Activated CD8-positive, alpha-beta memory T cell treated with anti-CD3 and anti-CD28 coated beads, Interleukin-2, amount 10 ng/mL, durations not matched to agents 7 days and 5 days (primary cell): ENCODE measurements at regions not wholly inside any gene's neighbourhood (a gene's known extent, or its start where the extent isn't known, plus 50 kb on each side); places are given as distances from the start of the nearest gene placed in this dataset.

Experiments
- ATAC-seq: fragments of 150-1000 bp; cut with Tn5 transposase; one replicate; pipeline ENCODE4 v1.10.0; 2021; ENCODE audit warnings: moderate library complexity
- CTCF ChIA-PET: fragments of 350-600 bp; sonication (Branson Sonifier 250); formaldehyde crosslinking; loops from one replicate; lab custom pipeline; 2021; ENCODE audit warnings: antibody characterized with exemption; lab: Charles Lee
- DNase-seq: peaks from one replicate; pipeline ENCODE4 v3.0.0-alpha.2; 2020
- H3K27ac Mint-ChIP-seq: one replicate; pipeline ENCODE4 v1.8.0; 2021; ENCODE audit warnings: mild to moderate bottlenecking, mixed read lengths
- H3K27me3 Mint-ChIP-seq: one replicate; pipeline ENCODE4 v1.8.0; 2021; ENCODE audit warnings: mixed read lengths
- H3K36me3 Mint-ChIP-seq: one replicate; pipeline ENCODE4 v1.8.0; 2021; ENCODE audit warnings: mild to moderate bottlenecking, mixed read lengths
- H3K4me1 Mint-ChIP-seq: one replicate; pipeline ENCODE4 v1.8.0; 2021; ENCODE audit warnings: mixed read lengths
- H3K4me3 Mint-ChIP-seq: one replicate; pipeline ENCODE4 v1.8.0; 2021; ENCODE audit warnings: mild to moderate bottlenecking, moderate library complexity, mixed read lengths
- H3K9me3 Mint-ChIP-seq: one replicate; pipeline ENCODE4 v1.8.0; 2022; ENCODE audit warnings: low read depth, mixed read lengths

GRCh38 chr1:34396042-34396441 is 219.3 kb downstream of the C1orf94 start:
- ATAC-seq (no peak), DNase-seq (no peak)
- no peak overlapping the region for H3K27ac Mint-ChIP-seq
- no peaks in the 10 kb centered on the region for H3K4me1 Mint-ChIP-seq
- no peak overlapping the region for H3K4me3 Mint-ChIP-seq
- no peaks in the 10 kb centered on the region for H3K9me3 Mint-ChIP-seq
- no peaks in the 10 kb centered on the region for H3K36me3 Mint-ChIP-seq
- peaks cover 3% of the 10 kb centered on the region for H3K27me3 Mint-ChIP-seq
- CTCF ChIA-PET: no interaction called here

GRCh38 chr1:34398241-34398915 is 221.7 kb downstream of the C1orf94 start:
- no peak for ATAC-seq
- H3K36me3 Mint-ChIP-seq: no peaks in the 10 kb centered on the region
- no peak for DNase-seq

GRCh38 chr1:34398916-34399275 is 222.2 kb downstream of the C1orf94 start:
- CTCF ChIA-PET: no interaction called here
- no peaks in the 10 kb centered on the region for H3K36me3 Mint-ChIP-seq
- no peaks in the 10 kb centered on the region for H3K9me3 Mint-ChIP-seq
- ATAC-seq (no peak), DNase-seq (no peak)
- no peaks in the 10 kb centered on the region for H3K4me1 Mint-ChIP-seq
- H3K27ac Mint-ChIP-seq: no peak overlapping the region
- H3K27me3 Mint-ChIP-seq: peaks cover 3% of the 10 kb centered on the region
- no peak overlapping the region for H3K4me3 Mint-ChIP-seq

More at GRCh38 chr1:34398241-34398915, 221.7 kb downstream of the C1orf94 start:
- H3K4me1 Mint-ChIP-seq: no peaks in the 10 kb centered on the region
- peaks cover 3% of the 10 kb centered on the region for H3K27me3 Mint-ChIP-seq
- no peak overlapping the region for H3K27ac Mint-ChIP-seq
- no peak overlapping the region for H3K4me3 Mint-ChIP-seq
- no peaks in the 10 kb centered on the region for H3K9me3 Mint-ChIP-seq
- CTCF ChIA-PET: no interaction called here

DNA sequence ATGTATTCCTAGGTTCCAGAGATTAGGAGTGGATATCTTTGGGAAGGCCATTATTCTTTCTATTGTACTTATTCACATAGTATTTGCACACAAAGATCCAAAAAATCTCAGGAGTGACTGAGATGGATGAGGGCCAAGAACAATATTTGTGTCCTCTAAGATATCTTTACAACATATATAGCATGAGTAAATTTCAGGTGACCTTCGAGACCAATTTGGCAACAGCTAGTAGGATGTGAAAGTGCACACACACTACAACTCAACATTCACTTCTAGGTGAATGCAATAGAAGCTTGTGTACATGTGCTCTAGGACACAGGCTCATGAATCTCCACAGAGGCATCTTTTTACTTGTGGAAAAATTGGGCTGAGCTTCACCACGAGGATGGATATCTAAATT is 224.0 kb downstream of the C1orf94 start:
- Mint-ChIP-seq H3K4me1 (no peaks in the 10 kb centered on the region), H3K9me3 (no peaks in the 10 kb centered on the region), H3K27ac (no peak overlapping the region), H3K4me3 (no peak overlapping the region), H3K27me3 (peaks cover 3% of the 10 kb centered on the region), H3K36me3 (no peaks in the 10 kb centered on the region)
- DNase-seq (no peak), ATAC-seq (no peak)
- CTCF ChIA-PET: no interaction called here

DNA sequence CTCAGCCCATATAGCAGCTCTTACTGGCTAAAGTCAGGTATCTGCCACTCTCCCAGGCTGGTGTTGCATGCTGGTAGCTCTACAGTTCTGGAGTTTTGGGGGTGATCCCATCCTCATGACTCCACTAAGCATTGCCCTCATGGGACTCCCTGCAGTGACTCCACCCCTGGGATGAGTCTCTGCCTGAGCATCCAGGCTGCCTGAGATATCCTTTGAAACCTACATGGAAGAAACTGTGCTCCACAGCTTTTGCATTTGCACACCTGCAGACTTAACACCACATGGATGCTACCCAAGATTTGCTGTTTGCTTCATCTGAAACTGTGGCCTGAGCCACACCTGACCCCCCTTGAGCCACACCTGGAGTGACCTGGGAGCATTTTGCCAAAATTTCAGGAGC is 226.4 kb downstream of the C1orf94 start:
- Mint-ChIP-seq H3K4me1 (no peaks in the 10 kb centered on the region), H3K36me3 (no peaks in the 10 kb centered on the region), H3K9me3 (no peaks in the 10 kb centered on the region), H3K27ac (no peak overlapping the region), H3K27me3 (peaks cover 3% of the 10 kb centered on the region), H3K4me3 (no peak overlapping the region)
- DNase-seq: no peak
- ATAC-seq: no peak
- CTCF ChIA-PET: no interaction called here

- ATAC-seq (no peak), DNase-seq (no peak)
- H3K9me3 Mint-ChIP-seq: no peaks in the 10 kb centered on the region
- no peaks in the 10 kb centered on the region for H3K4me1 Mint-ChIP-seq
- H3K36me3 Mint-ChIP-seq: no peaks in the 10 kb centered on the region
- CTCF ChIA-PET: no interaction called here
- H3K27ac Mint-ChIP-seq: no peak overlapping the region
- peaks cover 3% of the 10 kb centered on the region for H3K27me3 Mint-ChIP-seq
- H3K4me3 Mint-ChIP-seq: no peak overlapping the region
These were observed 228.1 kb downstream of the C1orf94 start for GRCh38 chr1:34404804-34405203.

GRCh38 chr1:34405266-34405959 is 228.7 kb downstream of the C1orf94 start:
- no peaks in the 10 kb centered on the region for H3K9me3 Mint-ChIP-seq
- H3K4me1 Mint-ChIP-seq: no peaks in the 10 kb centered on the region
- DNase-seq (no peak), ATAC-seq (no peak)
- H3K4me3 Mint-ChIP-seq: no peak overlapping the region
- no peak overlapping the region for H3K27ac Mint-ChIP-seq
- no peaks in the 10 kb centered on the region for H3K36me3 Mint-ChIP-seq
- H3K27me3 Mint-ChIP-seq: peaks cover 2% of the 10 kb centered on the region
- CTCF ChIA-PET: no interaction called here

- CTCF ChIA-PET: no interaction called here
- H3K4me3 Mint-ChIP-seq: no peak overlapping the region
- no peaks in the 10 kb centered on the region for H3K36me3 Mint-ChIP-seq
- no peak overlapping the region for H3K27ac Mint-ChIP-seq
- DNase-seq (no peak), ATAC-seq (no peak)
- no peaks in the 10 kb centered on the region for H3K4me1 Mint-ChIP-seq
- no peaks in the 10 kb centered on the region for H3K9me3 Mint-ChIP-seq
- H3K27me3 Mint-ChIP-seq: no peaks in the 10 kb centered on the region
These were observed 229.7 kb downstream of the C1orf94 start for GRCh38 chr1:34406377-34406776.

DNA sequence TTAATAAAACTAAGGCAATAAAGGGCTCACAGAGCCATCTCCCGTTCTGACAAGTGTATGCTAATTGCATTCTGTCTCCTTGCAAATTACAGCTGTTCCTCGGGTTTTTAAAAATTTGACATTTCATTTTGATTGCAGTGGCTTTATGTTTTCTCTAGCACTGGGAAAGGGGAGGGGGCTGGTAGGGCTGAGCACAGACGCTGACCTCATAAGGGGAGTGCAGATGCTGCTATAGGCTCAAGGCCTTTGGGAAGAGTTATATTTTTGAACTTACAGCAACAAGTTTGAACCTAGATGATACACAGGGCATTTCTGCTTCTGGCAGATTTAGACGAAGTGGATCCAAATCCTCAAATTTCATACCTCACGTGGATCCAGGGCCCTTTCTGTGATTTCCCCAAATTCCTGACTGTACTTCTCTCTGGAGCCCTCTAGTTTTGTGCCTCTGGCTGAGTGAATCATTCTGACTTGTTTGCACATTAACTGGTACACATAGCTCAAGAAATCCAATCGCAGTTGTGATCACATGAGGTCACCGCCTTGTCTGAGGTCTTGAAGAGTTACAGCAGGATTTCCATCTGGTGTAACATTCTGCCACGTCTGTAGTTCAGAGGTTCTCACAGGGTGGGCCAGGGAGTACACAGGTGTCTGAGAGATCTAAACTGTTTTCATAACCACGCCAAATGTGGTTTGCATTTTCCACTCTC is 230.3 kb downstream of the C1orf94 start:
- H3K27ac Mint-ChIP-seq: no peak overlapping the region
- no peaks in the 10 kb centered on the region for H3K36me3 Mint-ChIP-seq
- H3K4me3 Mint-ChIP-seq: no peak overlapping the region
- no peak for DNase-seq
- no peak for ATAC-seq
- H3K27me3 Mint-ChIP-seq: no peaks in the 10 kb centered on the region
- CTCF ChIA-PET: no interaction called here
- H3K9me3 Mint-ChIP-seq: no peaks in the 10 kb centered on the region
- H3K4me1 Mint-ChIP-seq: no peaks in the 10 kb centered on the region

DNA sequence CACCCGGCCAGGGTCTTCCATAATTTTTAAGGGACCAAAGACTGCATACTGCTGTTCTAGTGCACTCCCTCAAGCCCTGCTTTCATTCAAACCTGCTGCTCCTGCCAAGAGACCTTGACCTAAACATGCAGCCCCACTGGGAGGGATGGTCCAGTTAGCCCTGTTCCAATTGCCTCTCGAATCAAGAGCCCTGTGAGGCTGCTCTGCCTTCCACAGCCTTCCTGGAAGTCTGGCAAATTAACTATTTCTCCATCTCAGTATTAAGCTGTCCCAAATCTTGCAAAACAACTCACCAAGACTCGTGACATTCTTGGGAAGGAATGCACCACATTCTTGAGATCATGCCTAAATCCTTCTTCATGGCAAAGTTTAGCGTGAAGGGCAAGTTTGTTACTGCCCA is 231.3 kb downstream of the C1orf94 start:
- H3K36me3 Mint-ChIP-seq: no peaks in the 10 kb centered on the region
- no peak for DNase-seq
- no peaks in the 10 kb centered on the region for H3K27me3 Mint-ChIP-seq
- H3K27ac Mint-ChIP-seq: no peak overlapping the region
- no peak for ATAC-seq
- no peaks in the 10 kb centered on the region for H3K9me3 Mint-ChIP-seq
- CTCF ChIA-PET: no interaction called here
- H3K4me1 Mint-ChIP-seq: no peaks in the 10 kb centered on the region
- H3K4me3 Mint-ChIP-seq: no peak overlapping the region

GRCh38 chr1:34409689-34410229 is 233.1 kb downstream of the C1orf94 start:
- CTCF ChIA-PET: no interaction called here
- Mint-ChIP-seq H3K9me3 (no peaks in the 10 kb centered on the region), H3K4me3 (no peak overlapping the region), H3K27ac (no peak overlapping the region), H3K27me3 (no peaks in the 10 kb centered on the region), H3K4me1 (no peaks in the 10 kb centered on the region), H3K36me3 (no peaks in the 10 kb centered on the region)
- ATAC-seq (no peak), DNase-seq (no peak)

GRCh38 chr1:34412598-34413370 is 236.1 kb downstream of the C1orf94 start:
- Mint-ChIP-seq H3K36me3 (no peaks in the 10 kb centered on the region), H3K27me3 (peaks cover 4% of the 10 kb centered on the region), H3K9me3 (no peaks in the 10 kb centered on the region), H3K4me1 (no peaks in the 10 kb centered on the region), H3K27ac (no peak overlapping the region), H3K4me3 (no peak overlapping the region)
- no peak for ATAC-seq
- CTCF ChIA-PET: no interaction called here
- no peak for DNase-seq

- Mint-ChIP-seq H3K4me1 (no peaks in the 10 kb centered on the region), H3K36me3 (no peaks in the 10 kb centered on the region), H3K27me3 (peaks cover 4% of the 10 kb centered on the region), H3K9me3 (no peaks in the 10 kb centered on the region), H3K4me3 (no peak overlapping the region), H3K27ac (no peak overlapping the region)
- CTCF ChIA-PET: no interaction called here
- DNase-seq (no peak), ATAC-seq (no peak)
These were observed 238.4 kb downstream of the C1orf94 start for GRCh38 chr1:34415140-34415539.
